GM19467 (cell line): ENCODE measurements at regions not wholly inside any gene's neighbourhood (a gene's known extent, or its start where the extent isn't known, plus 50 kb on each side); places are given as distances from the start of the nearest gene placed in this dataset.
"Not testable (repeated sequence)": the region's sequence is repeated elsewhere in the genome, so short reads cannot be mapped to it uniquely, and the experiment has no call there.

Experiments
- ATAC-seq: cut with Tn5 transposase; IDR thresholded peaks from one replicate; pipeline ENCODE4 v1.9.1; 2021; ENCODE audit warnings: mild to moderate bottlenecking, moderate library complexity; ENCODE audit not compliant: unreplicated experiment

GRCh38 chr13:22941495-22941894 is 239.3 kb upstream of the SGCG start:
- not testable (repeated sequence) for ATAC-seq

- not testable (repeated sequence) for ATAC-seq
Measured at GRCh38 chr13:22942831-22943230, 237.9 kb upstream of the SGCG start.

- ATAC-seq, result no peak
Measured at GRCh38 chr13:22944378-22944777, 236.4 kb upstream of the SGCG start.

GRCh38 chr13:22945321-22946226 is 235.2 kb upstream of the SGCG start:
- ATAC-seq, result no peak

- ATAC-seq, result no peak
Measured at GRCh38 chr13:22948421-22948820, 232.4 kb upstream of the SGCG start.

GRCh38 chr13:22952018-22952417 is 228.8 kb upstream of the SGCG start:
- not testable (repeated sequence) for ATAC-seq

GRCh38 chr13:22955147-22955546 is 225.6 kb upstream of the SGCG start:
- not testable (repeated sequence) for ATAC-seq

- not testable (repeated sequence) for ATAC-seq
Measured at GRCh38 chr13:22956456-22957115, 224.2 kb upstream of the SGCG start.

- not testable (repeated sequence) for ATAC-seq
Measured at GRCh38 chr13:22959859-22960258, 220.9 kb upstream of the SGCG start.

- ATAC-seq, result no peak
Measured at GRCh38 chr13:22960827-22961226, 220.0 kb upstream of the SGCG start.

- not testable (repeated sequence) for ATAC-seq
Measured at GRCh38 chr13:22961342-22961741, 219.4 kb upstream of the SGCG start.

GRCh38 chr13:22961835-22962537 is 218.8 kb upstream of the SGCG start:
- ATAC-seq, result no peak

- ATAC-seq, result not testable (repeated sequence)
Measured at GRCh38 chr13:22963384-22964053, 217.3 kb upstream of the SGCG start.

GRCh38 chr13:22964245-22964966 is 216.4 kb upstream of the SGCG start:
- ATAC-seq, result no peak

GRCh38 chr13:22965011-22965857 is 215.5 kb upstream of the SGCG start:
- ATAC-seq, result not testable (repeated sequence)

GRCh38 chr13:22965858-22966239 is 214.9 kb upstream of the SGCG start:
- not testable (repeated sequence) for ATAC-seq

GRCh38 chr13:22966753-22967152 is 214.0 kb upstream of the SGCG start:
- ATAC-seq, result not testable (repeated sequence)

- no peak for ATAC-seq
Measured at GRCh38 chr13:22967669-22968068, 213.1 kb upstream of the SGCG start.

GRCh38 chr13:22979952-22980351 is 200.8 kb upstream of the SGCG start:
- ATAC-seq, result no peak
